Cardiac muscle cell (in vitro differentiated cells and primary cell): ENCODE measurements at regions not wholly inside any gene's neighbourhood (a gene's known extent, or its start where the extent isn't known, plus 50 kb on each side); places are given as distances from the start of the nearest gene placed in this dataset.

Experiments used
- DNase-seq, 2 donors: peaks; one replicate each; pipeline versions ENCODE4 v3.0.0 to v3.0.0-alpha.2; 2010 to 2017; ENCODE audit warnings: low read depth in 1 of 2, low spot score in 1 of 2
- H3K27ac ChIP-seq: fragments of 200-600 bp; sonication (generic); 2 replicates; pipeline ENCODE4 v1.5.1; 2016
- H3K27me3 ChIP-seq: fragments of 200-600 bp; sonication (generic); 2 replicates; pipeline ENCODE4 v1.6.0; 2016; ENCODE audit warnings: control low read depth
- H3K36me3 ChIP-seq: fragments of 200-600 bp; sonication (generic); 2 replicates; pipeline ENCODE4 v1.5.1; 2016; ENCODE audit warnings: control low read depth
- H3K4me1 ChIP-seq: fragments of 200-600 bp; sonication (generic); 2 replicates; pipeline ENCODE4 v1.8.1; 2017; ENCODE audit warnings: low read depth, mild to moderate bottlenecking, mixed run types
- H3K4me3 ChIP-seq: fragments of 200-600 bp; sonication (generic); 2 replicates; pipeline ENCODE4 v1.5.1; 2016; ENCODE audit warnings: mild to moderate bottlenecking
- H3K9me3 ChIP-seq: fragments of 200-600 bp; sonication (generic); 2 replicates; pipeline ENCODE4 v1.5.1; 2017; ENCODE audit warnings: low read depth, mild to moderate bottlenecking, control low read depth
- CTCF ChIP-seq: IDR thresholded peaks from 2 replicates; pipeline ENCODE4 v1.5.1; 2012; ENCODE audit warnings: low read depth, mild to moderate bottlenecking, low read length

DNA sequence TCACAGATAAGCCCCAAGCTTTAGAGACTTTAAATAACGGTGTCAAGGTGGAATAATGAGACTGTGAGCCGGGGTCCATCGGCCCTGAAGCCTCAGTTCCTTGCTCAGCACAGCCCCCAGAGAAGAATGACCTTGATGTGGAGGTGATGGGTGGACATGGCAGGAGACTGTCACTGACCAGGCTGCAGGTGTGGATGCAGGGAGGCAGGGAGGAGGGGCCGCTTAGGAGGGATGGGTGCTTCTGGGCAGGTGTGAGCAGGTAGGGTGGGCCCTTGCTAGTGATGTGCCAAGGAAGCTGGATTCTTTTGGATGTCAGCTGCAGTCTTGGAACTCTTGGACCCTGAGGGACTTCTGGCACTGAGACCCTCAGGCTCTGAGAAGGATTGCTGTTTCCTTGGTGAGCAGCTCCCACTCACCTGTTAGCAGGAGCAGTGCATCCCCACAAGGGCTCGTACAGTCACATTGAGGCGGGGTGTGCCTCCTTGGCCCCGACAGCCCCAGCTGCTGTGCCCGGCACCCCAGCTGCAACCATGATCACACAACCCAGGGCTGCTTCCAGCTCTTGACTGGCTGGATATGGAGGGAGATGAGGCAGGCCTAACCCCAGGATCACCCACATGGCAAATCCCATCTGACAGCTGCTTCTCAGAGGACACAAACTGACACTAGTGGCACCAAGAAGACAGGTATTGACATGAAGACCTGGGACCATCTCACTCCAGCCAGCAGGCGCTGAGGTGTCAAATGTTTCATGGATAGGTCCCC is 209.8 kb upstream of the HDAC4 start:
- no peak for TF ChIP-seq CTCF
- H3K27ac ChIP-seq = no peak overlapping the region
- H3K4me3 ChIP-seq = no peak overlapping the region
- no peak for DNase-seq
- no peaks in the 10 kb centered on the region for H3K27me3 ChIP-seq
- H3K9me3 ChIP-seq = peaks cover 4% of the 10 kb centered on the region
- H3K4me1 ChIP-seq = no peaks in the 10 kb centered on the region
- H3K36me3 ChIP-seq = no peaks in the 10 kb centered on the region

DNA sequence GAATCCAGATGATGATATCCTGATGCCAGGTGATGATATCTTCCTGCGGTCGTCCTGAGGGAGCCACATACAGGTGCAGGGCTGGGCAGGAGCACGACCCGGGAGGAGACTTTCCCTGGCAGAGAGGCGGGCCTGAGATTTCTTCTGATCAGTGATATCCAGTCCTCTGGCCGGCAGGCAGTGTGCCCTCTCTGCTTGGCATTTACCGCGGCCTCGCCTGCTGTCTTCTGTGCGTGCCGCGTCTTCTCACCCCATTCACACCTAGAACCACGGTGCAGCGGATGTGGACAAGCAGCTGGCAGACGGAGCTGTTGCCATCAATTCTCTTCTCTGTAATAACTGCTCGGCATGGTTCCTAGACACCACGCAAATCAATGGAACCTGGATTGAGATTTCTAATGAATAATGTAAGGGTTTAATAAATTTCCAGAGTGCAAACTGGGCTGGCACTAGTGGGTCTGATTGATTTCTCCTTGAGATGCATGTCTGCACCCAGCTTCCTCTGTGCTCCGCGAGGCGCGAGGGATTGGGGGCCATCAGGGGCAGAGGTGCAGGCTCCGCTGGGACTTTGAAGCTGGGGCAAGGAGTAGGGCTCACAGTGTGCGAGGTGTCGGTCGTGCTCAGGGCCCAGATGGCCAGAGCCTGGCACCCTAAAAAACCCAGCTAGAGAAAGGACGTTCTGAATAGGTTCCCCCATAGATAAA is 208.9 kb upstream of the HDAC4 start:
- TF ChIP-seq CTCF = no peak

DNA sequence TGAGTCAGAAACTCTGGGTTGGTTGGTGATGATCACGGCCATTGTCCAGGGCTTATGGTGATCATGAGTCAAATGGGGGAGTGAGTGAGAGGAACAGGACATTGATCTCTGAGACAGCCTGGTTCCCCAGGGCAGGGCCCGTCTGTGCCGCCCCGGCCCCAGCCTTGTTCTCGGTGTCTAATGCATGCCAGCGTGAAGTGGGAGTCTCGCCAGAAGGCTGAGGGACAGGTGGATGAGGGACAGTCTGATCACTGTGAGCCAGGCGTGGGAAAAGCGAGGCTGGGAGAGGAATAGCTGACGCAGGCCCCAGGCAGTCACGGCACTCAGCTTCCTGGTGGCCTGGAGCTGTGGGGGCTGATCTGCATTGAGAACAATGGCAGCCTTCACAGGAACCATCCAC is 208.3 kb upstream of the HDAC4 start:
- Histone ChIP-seq H3K27ac (no peak overlapping the region), H3K4me3 (no peak overlapping the region), H3K4me1 (no peaks in the 10 kb centered on the region), H3K36me3 (no peaks in the 10 kb centered on the region), H3K9me3 (no peaks in the 10 kb centered on the region), H3K27me3 (no peaks in the 10 kb centered on the region)
- TF ChIP-seq CTCF = no peak
- no peak for DNase-seq

More for the DNA sequence above, 208.9 kb upstream of the HDAC4 start:
- H3K9me3 ChIP-seq = no peaks in the 10 kb centered on the region
- no peak overlapping the region for H3K27ac ChIP-seq
- no peaks in the 10 kb centered on the region for H3K27me3 ChIP-seq
- H3K4me3 ChIP-seq = no peak overlapping the region
- no peak for DNase-seq
- H3K4me1 ChIP-seq = no peaks in the 10 kb centered on the region
- H3K36me3 ChIP-seq = no peaks in the 10 kb centered on the region

DNA sequence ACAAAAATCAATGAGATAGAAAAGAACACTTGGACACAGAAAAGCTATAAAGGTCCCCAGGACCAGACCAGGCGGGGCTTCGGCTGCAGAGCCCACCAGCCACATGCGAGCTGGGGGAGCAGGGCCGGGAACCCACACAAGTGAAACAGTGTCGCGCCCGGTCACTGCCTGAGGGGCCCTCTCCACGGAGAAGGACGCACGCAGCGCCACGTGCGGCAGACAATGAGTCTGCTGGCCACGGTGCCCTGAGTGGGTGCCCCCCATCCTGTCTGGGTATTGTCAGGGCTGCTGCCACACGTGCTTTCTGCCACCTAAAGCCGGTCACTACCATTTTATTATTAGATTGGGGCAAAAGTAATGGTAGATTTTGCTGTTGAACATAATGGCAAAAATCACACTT is 207.9 kb upstream of the HDAC4 start:
- Histone ChIP-seq H3K36me3 (no peaks in the 10 kb centered on the region), H3K27me3 (no peaks in the 10 kb centered on the region), H3K4me3 (no peak overlapping the region), H3K27ac (no peak overlapping the region), H3K4me1 (no peaks in the 10 kb centered on the region), H3K9me3 (no peaks in the 10 kb centered on the region)
- TF ChIP-seq CTCF = no peak
- DNase-seq = no peak

- no peaks in the 10 kb centered on the region for H3K36me3 ChIP-seq
- H3K4me3 ChIP-seq = no peak overlapping the region
- TF ChIP-seq CTCF = no peak
- no peaks in the 10 kb centered on the region for H3K27me3 ChIP-seq
- H3K27ac ChIP-seq = no peak overlapping the region
- H3K9me3 ChIP-seq = no peaks in the 10 kb centered on the region
- DNase-seq = no peak
- no peaks in the 10 kb centered on the region for H3K4me1 ChIP-seq
Observed at GRCh38 chr2:239608260-239608659, 207.4 kb upstream of the HDAC4 start.
